Neural cell (in vitro differentiated cells): ENCODE measurements at regions not wholly inside any gene's neighbourhood (a gene's known extent, or its start where the extent isn't known, plus 50 kb on each side); places are given as distances from the start of the nearest gene placed in this dataset.

Experiments used
- EZH2 ChIP-seq: fragments of 200-600, 300-800 bp; shearing (Covaris generic), sonication (generic); IDR thresholded peaks from 2 replicates; pipeline ENCODE4 v1.6.1; 2014; ENCODE audit warnings: antibody characterized with exemption, low read length, borderline replicate concordance, mild to moderate bottlenecking; ENCODE audit not compliant: insufficient read depth, poor library complexity, severe bottlenecking
- POLR2AphosphoS5 ChIP-seq: IDR thresholded peaks from 2 replicates; pipeline ENCODE4 v1.6.1; 2012
- RAD21 ChIP-seq: fragments of 450-650 bp; conservative IDR thresholded peaks from 2 replicates; pipeline ENCODE4 v1.6.1; 2014; ENCODE audit warnings: antibody characterized with exemption, mild to moderate bottlenecking, moderate library complexity
- TF ChIP-seq, protein P1 (sequence below): fragments of 450-650 bp; IDR thresholded peaks from 2 replicates; pipeline ENCODE4 v1.5.1; 2014; ENCODE audit warnings: antibody characterized with exemption, mild to moderate bottlenecking, moderate library complexity; ENCODE audit not compliant: poor library complexity, severe bottlenecking

GRCh38 chr9:13352451-13352979 is 73.0 kb upstream of the MPDZ start:
- TF ChIP-seq, protein P1, sequence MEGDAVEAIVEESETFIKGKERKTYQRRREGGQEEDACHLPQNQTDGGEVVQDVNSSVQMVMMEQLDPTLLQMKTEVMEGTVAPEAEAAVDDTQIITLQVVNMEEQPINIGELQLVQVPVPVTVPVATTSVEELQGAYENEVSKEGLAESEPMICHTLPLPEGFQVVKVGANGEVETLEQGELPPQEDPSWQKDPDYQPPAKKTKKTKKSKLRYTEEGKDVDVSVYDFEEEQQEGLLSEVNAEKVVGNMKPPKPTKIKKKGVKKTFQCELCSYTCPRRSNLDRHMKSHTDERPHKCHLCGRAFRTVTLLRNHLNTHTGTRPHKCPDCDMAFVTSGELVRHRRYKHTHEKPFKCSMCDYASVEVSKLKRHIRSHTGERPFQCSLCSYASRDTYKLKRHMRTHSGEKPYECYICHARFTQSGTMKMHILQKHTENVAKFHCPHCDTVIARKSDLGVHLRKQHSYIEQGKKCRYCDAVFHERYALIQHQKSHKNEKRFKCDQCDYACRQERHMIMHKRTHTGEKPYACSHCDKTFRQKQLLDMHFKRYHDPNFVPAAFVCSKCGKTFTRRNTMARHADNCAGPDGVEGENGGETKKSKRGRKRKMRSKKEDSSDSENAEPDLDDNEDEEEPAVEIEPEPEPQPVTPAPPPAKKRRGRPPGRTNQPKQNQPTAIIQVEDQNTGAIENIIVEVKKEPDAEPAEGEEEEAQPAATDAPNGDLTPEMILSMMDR: no peak
- TF ChIP-seq POLR2AphosphoS5 (no peak), EZH2 (no peak), RAD21 (no peak)
